T-helper 2 cell treated with Interferon-gamma antibody and Interleukin-4, amounts not matched to agents 5 μg/mL and 100 μg/mL, for 36 hours (primary cell): ENCODE measurements at regions not wholly inside any gene's neighbourhood (a gene's known extent, or its start where the extent isn't known, plus 50 kb on each side); places are given as distances from the start of the nearest gene placed in this dataset.

Experiments
- DNase-seq: peaks from one replicate; pipeline ENCODE4 v3.0.0; 2021; ENCODE audit warnings: low spot score
- H3K27ac Mint-ChIP-seq: one replicate; pipeline ENCODE4 v1.8.0; 2021; ENCODE audit warnings: mild to moderate bottlenecking, mixed read lengths
- H3K27me3 Mint-ChIP-seq: one replicate; pipeline ENCODE4 v1.8.0; 2021; ENCODE audit warnings: low read depth, mixed read lengths
- H3K36me3 Mint-ChIP-seq: one replicate; pipeline ENCODE4 v1.8.0; 2021; ENCODE audit warnings: low read depth, mixed read lengths
- H3K4me1 Mint-ChIP-seq: one replicate; pipeline ENCODE4 v1.8.0; 2021; ENCODE audit warnings: low read depth, mixed read lengths
- H3K4me3 Mint-ChIP-seq: one replicate; pipeline ENCODE4 v1.8.0; 2022; ENCODE audit warnings: mild to moderate bottlenecking, moderate library complexity, mixed read lengths
- H3K9me3 Mint-ChIP-seq: one replicate; pipeline ENCODE4 v1.8.0; 2021; ENCODE audit warnings: mixed read lengths

DNA sequence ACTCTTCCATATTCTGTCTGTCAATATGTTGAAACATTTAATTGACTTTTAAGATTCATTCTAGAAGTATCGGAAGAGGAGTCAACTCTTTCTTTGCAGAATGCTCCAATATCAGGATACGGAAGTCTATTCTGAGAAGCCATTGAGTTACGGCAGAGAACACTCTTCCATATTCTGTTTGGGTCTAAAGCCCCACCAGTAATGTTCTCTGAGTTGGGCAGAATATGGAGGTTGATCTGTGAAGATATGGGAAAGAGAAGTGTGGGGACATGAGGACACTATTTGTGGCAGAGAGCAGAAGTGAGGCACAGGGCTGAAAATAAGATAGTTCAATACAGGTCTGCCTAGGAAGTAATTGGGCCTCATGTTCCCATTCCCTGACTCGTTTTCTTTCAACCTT, 300.0 kb downstream of the DIRAS2 start:
- Mint-ChIP-seq H3K4me3 (no peak overlapping the region), H3K27ac (no peak overlapping the region), H3K4me1 (no peaks in the 10 kb centered on the region), H3K36me3 (no peaks in the 10 kb centered on the region), H3K9me3 (no peaks in the 10 kb centered on the region), H3K27me3 (peaks cover 5% of the 10 kb centered on the region)
- DNase-seq: no peak

DNA sequence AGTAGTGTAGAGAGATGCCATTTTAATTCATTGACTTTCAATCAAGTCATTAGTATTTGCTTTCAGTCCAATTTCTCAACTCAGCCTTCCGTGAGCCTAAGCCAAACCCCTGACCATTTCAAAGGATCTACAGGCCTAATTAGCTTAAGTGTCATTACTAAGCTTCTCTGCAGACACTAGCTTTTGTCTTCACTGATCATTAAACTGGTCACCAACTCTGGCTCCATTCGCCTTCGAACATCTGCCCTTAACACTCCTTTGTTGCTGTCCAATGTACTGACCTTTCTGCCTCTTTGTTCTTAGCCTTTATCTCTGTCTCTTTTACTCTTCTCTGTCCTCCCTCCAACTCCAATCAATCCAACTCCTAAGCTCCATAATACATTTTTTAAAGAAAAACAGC, 299.3 kb downstream of the DIRAS2 start:
- no peak overlapping the region for H3K27ac Mint-ChIP-seq
- no peaks in the 10 kb centered on the region for H3K36me3 Mint-ChIP-seq
- H3K4me3 Mint-ChIP-seq: no peak overlapping the region
- peaks cover 5% of the 10 kb centered on the region for H3K27me3 Mint-ChIP-seq
- H3K9me3 Mint-ChIP-seq: no peaks in the 10 kb centered on the region
- no peak for DNase-seq
- H3K4me1 Mint-ChIP-seq: no peaks in the 10 kb centered on the region

DNA sequence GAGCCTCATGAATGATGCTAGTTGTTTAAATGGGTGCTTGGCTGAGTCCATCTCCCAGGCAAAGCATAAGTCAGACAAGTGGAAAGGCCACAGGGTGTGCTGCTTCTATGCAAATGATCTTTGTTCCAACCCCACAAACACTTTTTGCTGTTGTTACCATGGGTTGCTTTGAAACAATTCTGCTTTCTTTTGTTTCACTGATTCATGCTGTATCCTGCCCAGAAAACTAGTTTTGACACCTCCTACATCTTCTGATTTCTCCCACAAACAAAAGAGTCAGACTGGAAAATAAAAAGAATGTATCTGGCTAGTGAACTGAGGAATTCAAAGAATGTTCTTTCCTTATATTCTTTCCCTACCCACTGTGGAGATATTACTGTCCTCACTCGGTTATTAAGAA, 298.6 kb downstream of the DIRAS2 start:
- no peak overlapping the region for H3K27ac Mint-ChIP-seq
- no peak overlapping the region for H3K4me3 Mint-ChIP-seq
- H3K9me3 Mint-ChIP-seq: no peaks in the 10 kb centered on the region
- H3K27me3 Mint-ChIP-seq: peaks cover 5% of the 10 kb centered on the region
- no peak for DNase-seq
- H3K4me1 Mint-ChIP-seq: no peaks in the 10 kb centered on the region
- H3K36me3 Mint-ChIP-seq: no peaks in the 10 kb centered on the region

DNA sequence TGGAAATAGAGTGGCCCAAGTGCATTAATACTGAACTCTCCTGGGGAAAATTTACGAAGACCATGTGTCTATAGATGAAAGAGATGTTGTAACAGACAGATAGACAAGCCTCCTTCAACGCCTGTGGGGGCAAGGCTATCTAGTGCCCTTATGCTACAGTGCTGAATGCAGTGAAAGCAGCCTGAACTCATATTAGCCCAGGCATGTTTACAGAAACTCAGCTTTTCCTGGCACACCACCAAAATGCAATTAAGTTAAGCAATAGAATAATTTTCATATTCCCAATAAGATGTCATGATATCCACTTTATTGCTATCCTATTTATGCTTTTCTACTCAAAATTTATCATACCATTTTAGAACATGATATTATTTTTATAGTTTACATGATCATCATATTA, 277.0 kb downstream of the DIRAS2 start:
- H3K27me3 Mint-ChIP-seq: peaks cover 16% of the 10 kb centered on the region
- H3K4me3 Mint-ChIP-seq: no peak overlapping the region
- no peaks in the 10 kb centered on the region for H3K36me3 Mint-ChIP-seq
- no peaks in the 10 kb centered on the region for H3K9me3 Mint-ChIP-seq
- H3K27ac Mint-ChIP-seq: no peak overlapping the region
- H3K4me1 Mint-ChIP-seq: no peaks in the 10 kb centered on the region
- no peak for DNase-seq

DNA sequence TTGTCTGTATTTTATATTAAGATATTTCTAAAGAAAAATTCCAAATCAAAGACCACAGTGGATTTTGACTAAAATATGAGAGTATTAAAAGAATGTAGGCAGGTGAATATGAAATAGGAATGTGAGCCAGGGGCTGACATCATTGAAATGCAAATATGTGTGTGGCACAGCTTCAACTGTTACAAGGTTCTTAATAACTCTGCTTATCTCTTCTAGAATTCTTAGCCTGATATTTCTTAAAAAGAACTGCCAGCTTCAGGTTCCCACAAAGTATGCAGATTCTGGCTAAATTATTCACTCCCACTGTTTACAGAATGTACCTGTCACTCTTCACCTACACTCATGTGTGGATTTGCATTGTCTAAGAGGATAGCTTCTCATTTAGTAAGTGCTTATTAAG, 274.4 kb downstream of the DIRAS2 start:
- Mint-ChIP-seq H3K27ac (no peak overlapping the region), H3K27me3 (peaks cover 16% of the 10 kb centered on the region), H3K36me3 (no peaks in the 10 kb centered on the region), H3K9me3 (no peaks in the 10 kb centered on the region), H3K4me1 (no peaks in the 10 kb centered on the region), H3K4me3 (no peak overlapping the region)
- DNase-seq: no peak

DNA sequence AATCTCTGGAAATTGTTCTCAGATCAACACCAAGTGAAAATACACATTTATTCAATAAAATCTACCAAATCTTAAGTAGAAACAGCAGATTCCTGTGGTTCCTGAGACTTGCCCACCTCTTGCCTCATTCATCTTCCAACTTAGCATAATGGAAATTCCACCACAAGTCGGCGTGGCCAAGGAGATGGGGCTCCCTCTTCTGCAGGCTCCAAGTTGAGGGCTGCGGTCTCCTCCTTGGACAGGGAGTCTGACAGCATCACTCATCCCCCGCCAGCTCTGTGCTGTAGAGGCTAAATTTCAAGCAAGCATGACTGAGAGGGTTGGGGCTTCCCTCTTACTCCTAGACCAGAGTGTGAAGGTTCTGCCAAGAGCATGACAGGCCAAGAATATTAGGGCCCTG, 273.7 kb downstream of the DIRAS2 start:
- Mint-ChIP-seq H3K36me3 (no peaks in the 10 kb centered on the region), H3K27me3 (peaks cover 19% of the 10 kb centered on the region), H3K4me3 (no peak overlapping the region), H3K9me3 (no peaks in the 10 kb centered on the region), H3K27ac (no peak overlapping the region), H3K4me1 (no peaks in the 10 kb centered on the region)
- DNase-seq: no peak

DNA sequence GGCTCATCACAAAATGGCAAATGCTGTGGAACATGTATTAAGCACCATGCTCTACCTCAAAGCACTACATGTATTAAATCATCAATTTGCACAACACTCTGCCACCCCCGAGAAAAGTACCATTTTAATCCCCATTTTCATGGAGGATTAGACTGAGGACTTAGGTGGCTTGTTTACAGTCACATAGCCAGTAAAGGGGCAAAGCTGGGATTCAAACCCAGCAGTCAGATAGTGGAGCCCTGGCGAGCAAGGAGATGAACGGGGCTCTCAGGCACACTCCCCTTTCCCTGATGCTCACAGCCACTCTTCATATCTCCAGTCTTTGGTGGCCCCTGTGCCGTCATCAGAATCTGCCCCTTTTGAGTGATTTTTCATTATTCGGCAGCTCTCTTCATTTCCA, 262.9 kb downstream of the DIRAS2 start:
- Mint-ChIP-seq H3K4me3 (no peak overlapping the region), H3K4me1 (no peaks in the 10 kb centered on the region), H3K9me3 (no peaks in the 10 kb centered on the region), H3K36me3 (no peaks in the 10 kb centered on the region), H3K27me3 (peaks cover 19% of the 10 kb centered on the region), H3K27ac (no peak overlapping the region)
- no peak for DNase-seq

DNA sequence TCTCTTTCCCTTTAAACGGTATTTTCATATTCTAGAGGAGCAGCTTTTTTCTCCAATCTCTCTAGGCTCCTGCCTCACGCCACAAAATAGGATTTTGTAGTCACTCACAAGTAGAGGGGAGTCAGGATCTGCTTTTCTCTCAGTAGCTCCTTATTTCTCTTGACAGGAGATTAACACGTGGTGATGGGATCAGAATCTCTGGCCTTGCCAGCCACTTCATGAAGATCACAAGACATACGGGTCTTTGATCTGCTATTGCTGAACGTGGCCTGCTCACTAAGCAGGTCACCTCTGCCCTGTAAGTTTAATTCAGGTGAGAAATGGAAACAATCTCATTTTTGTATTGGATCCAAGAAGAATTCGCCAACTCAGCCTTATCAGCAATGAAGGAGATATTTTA, 257.5 kb downstream of the DIRAS2 start:
- no peak for DNase-seq
- Mint-ChIP-seq H3K9me3 (no peaks in the 10 kb centered on the region), H3K27ac (no peak overlapping the region), H3K27me3 (peaks cover 14% of the 10 kb centered on the region), H3K4me1 (no peaks in the 10 kb centered on the region), H3K36me3 (no peaks in the 10 kb centered on the region), H3K4me3 (no peak overlapping the region)

DNA sequence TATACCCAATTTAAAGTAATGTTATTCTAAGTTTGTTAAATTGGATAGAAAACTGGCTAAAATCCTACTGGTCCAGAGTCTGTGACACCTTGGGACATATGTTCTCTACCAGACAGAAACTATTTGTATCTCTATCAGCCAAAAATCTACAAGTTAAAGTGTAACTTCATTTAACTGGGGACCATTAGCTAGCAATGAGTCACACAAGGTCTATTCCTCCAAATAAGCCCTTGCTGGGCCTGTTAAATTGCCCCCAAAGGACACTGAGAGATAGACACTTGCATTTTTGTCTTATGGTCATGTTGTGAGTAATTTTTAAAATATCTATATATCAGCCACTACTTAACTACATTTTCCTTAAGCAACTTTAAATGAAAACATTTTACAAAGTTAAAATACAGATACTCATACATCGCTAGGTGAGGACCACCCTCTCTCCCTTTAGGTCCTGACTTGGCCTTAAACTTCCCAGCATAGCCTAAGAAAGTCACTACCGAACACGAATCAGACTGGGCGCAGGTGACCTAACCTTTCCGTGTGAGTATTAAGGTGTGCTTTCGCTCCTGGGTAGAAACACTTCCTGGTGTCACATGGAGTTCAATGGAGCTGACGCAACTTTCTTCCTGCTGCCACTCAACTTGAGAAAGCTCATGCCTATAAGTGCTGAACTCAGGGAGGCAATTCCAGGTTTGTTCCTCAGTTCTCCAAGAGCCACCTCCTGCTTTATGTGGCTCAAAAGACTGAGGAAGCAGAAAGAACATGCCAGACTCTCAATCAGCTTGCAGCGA, 249.1 kb downstream of the DIRAS2 start:
- Mint-ChIP-seq H3K9me3 (no peaks in the 10 kb centered on the region), H3K27ac (no peak overlapping the region), H3K4me1 (no peaks in the 10 kb centered on the region), H3K27me3 (peaks cover 3% of the 10 kb centered on the region), H3K4me3 (no peak overlapping the region), H3K36me3 (no peaks in the 10 kb centered on the region)
- DNase-seq: no peak

DNA sequence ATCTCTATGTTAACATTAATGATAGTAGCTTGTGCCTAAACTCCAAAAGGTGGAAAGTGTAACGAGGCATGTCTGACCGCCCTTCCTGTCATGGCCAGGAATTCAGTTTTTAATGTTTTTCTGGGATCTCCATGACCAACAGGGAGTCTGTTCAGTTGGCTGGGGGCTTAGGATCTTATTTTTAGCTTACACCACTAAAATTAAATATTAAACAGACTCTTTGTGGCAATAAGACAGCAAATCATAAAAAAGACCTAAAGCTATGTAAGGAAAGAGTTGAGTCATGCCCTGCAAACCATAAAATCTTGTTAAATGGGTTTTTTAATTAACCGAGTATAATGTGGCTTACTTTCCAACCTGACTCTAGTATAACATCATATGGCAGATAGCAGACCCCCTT, 247.8 kb downstream of the DIRAS2 start:
- H3K27ac Mint-ChIP-seq: no peak overlapping the region
- peaks cover 3% of the 10 kb centered on the region for H3K27me3 Mint-ChIP-seq
- no peaks in the 10 kb centered on the region for H3K9me3 Mint-ChIP-seq
- no peak overlapping the region for H3K4me3 Mint-ChIP-seq
- DNase-seq: no peak
- H3K36me3 Mint-ChIP-seq: no peaks in the 10 kb centered on the region
- H3K4me1 Mint-ChIP-seq: no peaks in the 10 kb centered on the region

DNA sequence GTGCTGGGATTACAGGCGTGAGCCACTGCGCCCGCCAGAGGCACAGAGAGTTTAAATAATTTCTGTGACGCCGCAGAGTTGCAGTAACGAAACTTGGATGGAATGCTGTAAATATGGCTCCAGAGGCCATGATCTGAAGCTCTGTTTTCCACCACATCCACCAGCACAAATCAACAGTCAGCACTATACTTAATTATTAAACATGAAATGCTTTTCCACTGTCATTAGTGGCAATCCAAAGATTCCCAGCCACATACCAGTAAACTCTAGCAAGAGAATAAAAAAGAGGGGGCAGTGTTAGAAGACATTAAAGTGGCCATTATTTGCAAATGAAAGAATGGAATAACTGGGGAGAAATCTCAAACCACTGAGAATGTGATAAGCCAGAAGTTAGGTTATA, 242.5 kb downstream of the DIRAS2 start:
- H3K27ac Mint-ChIP-seq: no peak overlapping the region
- H3K4me3 Mint-ChIP-seq: no peak overlapping the region
- H3K36me3 Mint-ChIP-seq: no peaks in the 10 kb centered on the region
- no peak for DNase-seq
- no peaks in the 10 kb centered on the region for H3K9me3 Mint-ChIP-seq
- H3K4me1 Mint-ChIP-seq: no peaks in the 10 kb centered on the region
- peaks cover 5% of the 10 kb centered on the region for H3K27me3 Mint-ChIP-seq

DNA sequence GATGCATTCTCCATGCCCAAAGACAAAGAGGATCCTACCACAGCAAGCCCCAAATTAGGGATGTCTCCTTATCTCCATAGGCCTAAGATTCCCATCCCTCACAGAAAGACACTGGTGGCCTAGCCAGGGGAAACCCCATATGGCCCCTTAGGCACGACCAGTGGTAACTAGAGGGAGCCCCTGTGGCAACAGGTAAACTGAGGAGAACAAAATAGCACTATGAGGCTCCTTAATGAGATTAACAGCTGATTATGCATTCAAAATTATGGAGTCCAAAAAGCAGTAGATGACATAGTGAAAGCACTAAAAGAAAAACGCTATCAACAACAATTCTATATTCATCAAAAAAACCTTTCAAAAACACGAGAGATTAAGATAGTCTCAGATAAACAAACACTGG, 234.0 kb downstream of the DIRAS2 start:
- Mint-ChIP-seq H3K27ac (no peak overlapping the region), H3K27me3 (peaks cover 11% of the 10 kb centered on the region), H3K4me3 (no peak overlapping the region), H3K4me1 (no peaks in the 10 kb centered on the region), H3K36me3 (no peaks in the 10 kb centered on the region), H3K9me3 (no peaks in the 10 kb centered on the region)
- no peak for DNase-seq

DNA sequence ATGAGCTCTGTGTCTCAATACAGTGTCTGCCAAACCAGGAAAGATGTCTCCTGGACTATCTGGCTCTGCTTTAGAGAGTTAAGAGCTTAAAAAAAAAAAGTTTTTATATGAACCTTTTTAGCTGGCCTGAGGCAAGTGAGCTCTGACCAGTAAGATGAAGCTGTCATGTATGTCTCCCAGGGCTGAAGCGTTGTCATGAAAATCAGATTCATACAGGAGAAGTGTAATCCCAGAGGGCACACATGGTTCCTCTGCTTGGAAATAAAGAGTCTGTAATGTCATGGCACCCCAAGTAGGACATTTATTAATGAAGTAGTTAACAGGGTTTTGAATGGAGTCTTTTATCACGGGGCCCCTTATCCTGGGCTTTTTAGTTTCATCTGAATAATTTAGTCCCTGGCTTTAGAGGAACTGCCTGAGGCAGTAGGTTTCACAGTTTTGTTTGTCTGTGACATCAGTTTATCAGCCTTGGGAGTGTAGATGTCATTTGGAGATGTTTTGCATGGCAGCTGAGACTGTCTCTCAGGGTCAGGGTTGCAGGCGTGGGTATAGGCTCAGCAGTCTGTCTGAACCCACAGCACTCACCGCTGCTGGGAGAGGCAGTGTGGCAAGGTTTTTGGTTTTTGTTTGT, 223.3 kb downstream of the DIRAS2 start:
- no peak for DNase-seq
- H3K4me3 Mint-ChIP-seq: no peak overlapping the region

DNA sequence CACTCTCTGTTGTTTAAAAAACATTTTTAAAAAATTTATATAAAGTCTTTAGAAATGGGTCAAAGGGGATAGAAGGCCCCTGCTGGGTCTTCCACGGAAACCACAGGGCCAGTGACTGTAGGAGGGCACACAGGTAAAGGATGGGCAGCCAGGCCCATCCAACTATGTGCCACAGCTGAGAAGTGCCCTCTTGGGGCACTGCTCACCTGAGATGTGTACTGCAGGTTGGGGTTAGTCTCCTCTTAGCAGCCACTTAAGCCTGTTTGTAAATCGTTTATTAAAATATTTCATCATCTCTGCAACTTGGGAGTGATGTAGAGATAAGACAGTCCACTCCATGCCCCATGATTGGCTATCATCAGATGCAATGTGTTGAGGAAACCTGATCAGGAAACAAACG, 222.4 kb downstream of the DIRAS2 start:
- no peak for DNase-seq
- no peaks in the 10 kb centered on the region for H3K4me1 Mint-ChIP-seq
- H3K4me3 Mint-ChIP-seq: no peak overlapping the region
- H3K27me3 Mint-ChIP-seq: peaks cover 5% of the 10 kb centered on the region
- no peaks in the 10 kb centered on the region for H3K36me3 Mint-ChIP-seq
- H3K9me3 Mint-ChIP-seq: no peaks in the 10 kb centered on the region
- no peak overlapping the region for H3K27ac Mint-ChIP-seq

More for the DNA sequence above, 223.3 kb downstream of the DIRAS2 start:
- Mint-ChIP-seq H3K9me3 (no peaks in the 10 kb centered on the region), H3K27me3 (no peaks in the 10 kb centered on the region), H3K36me3 (no peaks in the 10 kb centered on the region), H3K27ac (no peak overlapping the region), H3K4me1 (no peaks in the 10 kb centered on the region)
